ENCODE measurements at regions not wholly inside any gene's neighbourhood (a gene's known extent, or its start where the extent isn't known, plus 50 kb on each side); places are given as distances from the start of the nearest gene placed in this dataset.

DNA sequence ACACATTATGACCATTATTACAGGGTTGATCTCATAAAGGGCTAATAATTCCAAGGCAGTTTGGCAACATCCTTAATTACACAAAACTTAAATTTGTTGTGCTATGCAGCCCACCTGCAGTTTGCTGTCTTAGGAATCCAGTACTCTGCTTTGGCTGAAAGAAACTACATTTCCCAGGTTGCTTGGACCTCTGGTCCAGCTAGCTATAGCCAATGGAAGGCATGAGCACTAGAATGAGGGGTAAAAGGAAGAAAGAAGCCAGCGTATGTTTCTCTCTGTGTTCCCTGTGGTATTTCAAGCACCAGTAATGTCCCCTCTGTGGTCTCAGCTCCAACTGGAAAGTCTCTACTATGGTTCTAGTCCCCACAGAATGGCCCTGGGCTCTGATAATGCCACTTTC, 84.3 kb upstream of the TSC22D2 start:
- TF ChIP-seq EP300 (IDR thresholded peaks at IDR 0.05) (no peak), POLR2AphosphoS5 (IDR thresholded peaks at IDR 0.05) (no peak)
